ENCODE measurements at regions not wholly inside any gene's neighbourhood (a gene's known extent, or its start where the extent isn't known, plus 50 kb on each side); places are given as distances from the start of the nearest gene placed in this dataset.
"Not testable (repeated sequence)": the region's sequence is repeated elsewhere in the genome, so short reads cannot be mapped to it uniquely, and the experiment has no call there.

GRCh38 chr2:117557626-117558025 is 256.9 kb upstream of the DDX18 start:
- no peak for DNase-seq

- no peak for DNase-seq
Measured at GRCh38 chr2:117562654-117563053, 251.8 kb upstream of the DDX18 start.

- no peak for DNase-seq
Measured at GRCh38 chr2:117571590-117572349, 242.7 kb upstream of the DDX18 start.

GRCh38 chr2:117587310-117587709 is 227.2 kb upstream of the DDX18 start:
- DNase-seq = no peak

GRCh38 chr2:117603060-117603459 is 211.4 kb upstream of the DDX18 start:
- no peak for DNase-seq

- no peak for DNase-seq
Measured at GRCh38 chr2:117603567-117603966, 210.9 kb upstream of the DDX18 start.

GRCh38 chr2:117607202-117607601 is 207.3 kb upstream of the DDX18 start:
- DNase-seq = no peak

- no peak for DNase-seq
Measured at GRCh38 chr2:117613101-117613500, 201.4 kb upstream of the DDX18 start.

GRCh38 chr2:117614296-117614695 is 200.2 kb upstream of the DDX18 start:
- DNase-seq = no peak

GRCh38 chr2:117614823-117615534 is 199.5 kb upstream of the DDX18 start:
- DNase-seq = no peak

- DNase-seq = no peak
Measured at GRCh38 chr2:117618607-117619006, 195.9 kb upstream of the DDX18 start.

GRCh38 chr2:117621326-117621725 is 193.2 kb upstream of the DDX18 start:
- DNase-seq = no peak

GRCh38 chr2:117623175-117623574 is 191.3 kb upstream of the DDX18 start:
- DNase-seq = not testable (repeated sequence)

- no peak for DNase-seq
Measured at GRCh38 chr2:117631152-117631945, 183.1 kb upstream of the DDX18 start.

GRCh38 chr2:117635481-117635880 is 179.0 kb upstream of the DDX18 start:
- no peak for DNase-seq

GRCh38 chr2:117639401-117639800 is 175.1 kb upstream of the DDX18 start:
- no peak for DNase-seq

GRCh38 chr2:117644403-117644802 is 170.1 kb upstream of the DDX18 start:
- DNase-seq = no peak

- no peak for DNase-seq
Measured at GRCh38 chr2:117645458-117645857, 169.0 kb upstream of the DDX18 start.

GRCh38 chr2:117646099-117646498 is 168.4 kb upstream of the DDX18 start:
- DNase-seq = no peak

- no peak for DNase-seq
Measured at GRCh38 chr2:117646872-117647271, 167.6 kb upstream of the DDX18 start.

- no peak for DNase-seq
Measured at GRCh38 chr2:117656546-117656945, 157.9 kb upstream of the DDX18 start.

- DNase-seq = no peak
Measured at GRCh38 chr2:117661619-117662018, 152.9 kb upstream of the DDX18 start.

GRCh38 chr2:117674172-117674571 is 140.3 kb upstream of the DDX18 start:
- no peak for DNase-seq

GRCh38 chr2:117679952-117680351 is 134.5 kb upstream of the DDX18 start:
- no peak for DNase-seq
